K562 (cell line): ENCODE measurements at regions not wholly inside any gene's neighbourhood (a gene's known extent, or its start where the extent isn't known, plus 50 kb on each side); places are given as distances from the start of the nearest gene placed in this dataset.
A peak's percentile ranks its signal among the peaks of the same experiment; 100 is the strongest.

Experiments used
- CBFA2T3 ChIP-seq: fragments of 450-650 bp; IDR thresholded peaks from 2 replicates; pipeline ENCODE4 v1.6.1; 2017
- CTBP1 ChIP-seq: fragments of 450-650 bp; IDR thresholded peaks from 2 replicates; pipeline ENCODE4 v1.6.1; 2016; ENCODE audit warnings: borderline replicate concordance
- DLX4 ChIP-seq: fragments of 250-450 bp; sonication (Bioruptor Pico); IDR thresholded peaks from 2 replicates; pipeline ENCODE4 v1.6.1; 2021; ENCODE audit warnings: mild to moderate bottlenecking
- FOXK2 ChIP-seq, 2 experiments: fragments of 450-650 bp; IDR thresholded peaks in 1 of 2; conservative IDR thresholded peaks in 1 of 2; 2 replicates each; pipeline ENCODE4 v1.6.1; 2016; ENCODE audit warnings: low read depth in 2 of 2, mild to moderate bottlenecking in 1 of 2
- HLTF ChIP-seq: fragments of 450-650 bp; IDR thresholded peaks from 2 replicates; pipeline ENCODE4 v1.6.1; 2016
- HMGXB4 ChIP-seq: sonication (generic); formaldehyde crosslinking; IDR thresholded peaks from 2 replicates; pipeline ENCODE4 v1.8.1; 2023; ENCODE audit warnings: mild to moderate bottlenecking, missing genetic modification reagents
- IRF2 ChIP-seq: sonication (generic); formaldehyde crosslinking; IDR thresholded peaks from 2 replicates; pipeline ENCODE4 v1.8.1; 2022; ENCODE audit warnings: mild to moderate bottlenecking, missing genetic modification reagents
- LARP7 ChIP-seq: fragments of 450-650 bp; IDR thresholded peaks from 2 replicates; pipeline ENCODE4 v1.6.1; 2016
- NR2F6 ChIP-seq: fragments of 450-650 bp; formaldehyde crosslinking; IDR thresholded peaks from 2 replicates; pipeline ENCODE4 v1.4.0; 2020; ENCODE audit warnings: mild to moderate bottlenecking
- PYGO2 ChIP-seq: fragments of 450-650 bp; IDR thresholded peaks from 2 replicates; pipeline ENCODE4 v1.6.1; 2016; ENCODE audit warnings: mild to moderate bottlenecking, missing genetic modification characterization, moderate library complexity, missing compliant biosample characterization
- SMAD1 ChIP-seq: fragments of 150-350 bp; IDR thresholded peaks from 2 replicates; pipeline ENCODE4 v1.6.1; 2014; ENCODE audit warnings: low read length, low read depth; ENCODE audit not compliant: partially characterized antibody
- SMAD4 ChIP-seq: fragments of 250-450 bp; sonication (Bioruptor Pico); conservative IDR thresholded peaks from 2 replicates; pipeline ENCODE4 v1.8.0; 2021; ENCODE audit warnings: inconsistent platforms, mild to moderate bottlenecking, moderate library complexity
- SRSF3 ChIP-seq: fragments of 200-400 bp; formaldehyde crosslinking; IDR thresholded peaks from 2 replicates; pipeline ENCODE4 v1.6.1; 2016; ENCODE audit warnings: mild to moderate bottlenecking, low read length, moderate library complexity; ENCODE audit not compliant: insufficient read depth
- STAT5A ChIP-seq: IDR thresholded peaks from 2 replicates; pipeline ENCODE4 v1.6.1; 2012; ENCODE audit warnings: low read length, inconsistent platforms, borderline replicate concordance
- SUPT5H ChIP-seq: fragments of 450-650 bp; IDR thresholded peaks from 2 replicates; pipeline ENCODE4 v1.6.1; 2016
- TEAD4 ChIP-seq, 2 experiments: sonication (generic) in 1 of 2; formaldehyde crosslinking in 1 of 2; IDR thresholded peaks; 2 replicates each; pipeline versions ENCODE4 v1.6.1 to v1.8.0; 2012 to 2022; ENCODE audit warnings: borderline replicate concordance in 1 of 2, inconsistent platforms in 1 of 2, low read length in 1 of 2, mild to moderate bottlenecking in 1 of 2, missing genetic modification reagents in 1 of 2
- U2AF2 ChIP-seq: fragments of 200-400 bp; formaldehyde crosslinking; optimal IDR thresholded peaks from 2 replicates; pipeline ENCODE3; 2017; ENCODE audit warnings: low read depth, mild to moderate bottlenecking, low read length
- ZBTB8A ChIP-seq: fragments of 450-650 bp; IDR thresholded peaks from 2 replicates; pipeline ENCODE4 v1.6.1; 2018; ENCODE audit warnings: mild to moderate bottlenecking, moderate library complexity; ENCODE audit not compliant: partially characterized antibody
- ZNF184 ChIP-seq: sonication (generic); formaldehyde crosslinking; IDR thresholded peaks from 2 replicates; pipeline ENCODE4 v1.5.0; 2020; ENCODE audit warnings: missing genetic modification reagents
- ZNF445 ChIP-seq: fragments of 250-450 bp; sonication (Bioruptor Pico); IDR thresholded peaks from 2 replicates; pipeline ENCODE4 v1.4.0; 2020; ENCODE audit warnings: low read depth, mild to moderate bottlenecking, moderate library complexity
- ZNF449 ChIP-seq: fragments of 250-450 bp; sonication (Bioruptor Pico); IDR thresholded peaks from 2 replicates; pipeline ENCODE4 v1.8.0; 2022; ENCODE audit warnings: moderate library complexity, mild to moderate bottlenecking, inconsistent platforms
- ZNF583 ChIP-seq: fragments of 250-450 bp; sonication (Bioruptor Pico); IDR thresholded peaks from 2 replicates; pipeline ENCODE4 v1.4.0; 2020
- TF ChIP-seq, protein P1 (sequence below): fragments of 250-450 bp; sonication (Bioruptor Pico); IDR thresholded peaks from 2 replicates; pipeline ENCODE4 v1.5.0; 2021
- TF ChIP-seq, protein P2 (sequence below): fragments of 450-650 bp; formaldehyde crosslinking; IDR thresholded peaks from 2 replicates; pipeline ENCODE4 v1.4.0; 2022; ENCODE audit warnings: mild to moderate bottlenecking, moderate library complexity
- TF ChIP-seq, protein P3 (sequence below): fragments of 250-450 bp; sonication (Bioruptor Pico); IDR thresholded peaks from 2 replicates; pipeline ENCODE4 v1.8.0; 2021; ENCODE audit warnings: mild to moderate bottlenecking, moderate library complexity

DNA sequence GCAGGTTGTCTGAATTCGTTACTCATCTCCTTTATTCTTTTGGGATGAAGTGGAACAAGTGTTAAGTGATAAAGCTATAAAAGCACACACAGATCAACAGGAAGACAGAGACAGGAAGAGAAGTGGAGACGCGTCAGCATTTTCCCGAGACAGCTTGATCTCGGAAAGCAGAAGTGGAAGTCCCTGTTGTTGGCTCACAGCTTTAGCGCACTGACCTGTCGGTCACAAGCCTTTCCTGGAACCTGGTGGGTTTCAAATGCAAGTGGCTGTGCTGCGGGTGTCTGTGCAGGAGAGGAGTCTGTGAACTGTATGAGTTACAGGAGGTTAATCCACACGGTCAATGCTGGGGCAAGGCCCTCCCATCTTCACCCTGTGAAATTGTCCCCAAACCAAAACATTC is 116.6 kb upstream of the PELI1 start (continued):
- TF ChIP-seq ZNF449 (CRISPR knock-in tag) (no peak), TEAD4 (IDR thresholded peaks at IDR 0.05; ENCODE audit: low read length) (peak; percentile 21; the same call in 1 of the 2 replicates), TEAD4 (CRISPR knock-in tag; IDR thresholded peaks at IDR 0.05; ENCODE audit: borderline replicate concordance) (no peak), HMGXB4 (CRISPR knock-in tag) (no peak), HLTF (no peak), SMAD4 (CRISPR knock-in tag) (peak; percentile 37; the same call in 1 of the 2 replicates), CTBP1 (peak; percentile 42; the same call in 1 of the 2 replicates), STAT5A (no peak; the same call in 1 of the 2 replicates), ZNF184 (CRISPR knock-in tag) (no peak), SRSF3 (no peak), IRF2 (no peak), PYGO2 (no peak), CBFA2T3 (peak; percentile 30; the same call in 1 of the 2 replicates), ZNF583 (CRISPR knock-in tag) (no peak), ZNF445 (no peak), NR2F6 (no peak), SMAD1 (no peak), DLX4 (CRISPR knock-in tag) (no peak), U2AF2 (no peak), LARP7 (no peak), ZBTB8A (no peak), SUPT5H (no peak), FOXK2 (conservative IDR thresholded peaks at IDR 0.05 in 1 of 2, IDR thresholded peaks at IDR 0.05 in 1 of 2; ENCODE audit: low read depth in 2 of 2) (peak in 1 of 2 experiments; percentile 75; a peak in 2 of 4 replicates)
- TF ChIP-seq, protein P1, sequence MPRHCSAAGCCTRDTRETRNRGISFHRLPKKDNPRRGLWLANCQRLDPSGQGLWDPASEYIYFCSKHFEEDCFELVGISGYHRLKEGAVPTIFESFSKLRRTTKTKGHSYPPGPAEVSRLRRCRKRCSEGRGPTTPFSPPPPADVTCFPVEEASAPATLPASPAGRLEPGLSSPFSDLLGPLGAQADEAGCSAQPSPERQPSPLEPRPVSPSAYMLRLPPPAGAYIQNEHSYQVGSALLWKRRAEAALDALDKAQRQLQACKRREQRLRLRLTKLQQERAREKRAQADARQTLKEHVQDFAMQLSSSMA (CRISPR knock-in tag) = no peak
- TF ChIP-seq, protein P2, sequence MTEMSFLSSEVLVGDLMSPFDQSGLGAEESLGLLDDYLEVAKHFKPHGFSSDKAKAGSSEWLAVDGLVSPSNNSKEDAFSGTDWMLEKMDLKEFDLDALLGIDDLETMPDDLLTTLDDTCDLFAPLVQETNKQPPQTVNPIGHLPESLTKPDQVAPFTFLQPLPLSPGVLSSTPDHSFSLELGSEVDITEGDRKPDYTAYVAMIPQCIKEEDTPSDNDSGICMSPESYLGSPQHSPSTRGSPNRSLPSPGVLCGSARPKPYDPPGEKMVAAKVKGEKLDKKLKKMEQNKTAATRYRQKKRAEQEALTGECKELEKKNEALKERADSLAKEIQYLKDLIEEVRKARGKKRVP (CRISPR knock-in tag) = no peak
- TF ChIP-seq, protein P3, sequence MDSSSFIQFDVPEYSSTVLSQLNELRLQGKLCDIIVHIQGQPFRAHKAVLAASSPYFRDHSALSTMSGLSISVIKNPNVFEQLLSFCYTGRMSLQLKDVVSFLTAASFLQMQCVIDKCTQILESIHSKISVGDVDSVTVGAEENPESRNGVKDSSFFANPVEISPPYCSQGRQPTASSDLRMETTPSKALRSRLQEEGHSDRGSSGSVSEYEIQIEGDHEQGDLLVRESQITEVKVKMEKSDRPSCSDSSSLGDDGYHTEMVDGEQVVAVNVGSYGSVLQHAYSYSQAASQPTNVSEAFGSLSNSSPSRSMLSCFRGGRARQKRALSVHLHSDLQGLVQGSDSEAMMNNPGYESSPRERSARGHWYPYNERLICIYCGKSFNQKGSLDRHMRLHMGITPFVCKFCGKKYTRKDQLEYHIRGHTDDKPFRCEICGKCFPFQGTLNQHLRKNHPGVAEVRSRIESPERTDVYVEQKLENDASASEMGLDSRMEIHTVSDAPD (CRISPR knock-in tag) = no peak
